HUES6 (cell line): ENCODE measurements at regions not wholly inside any gene's neighbourhood (a gene's known extent, or its start where the extent isn't known, plus 50 kb on each side); places are given as distances from the start of the nearest gene placed in this dataset.
"Not testable (repeated sequence)": the region's sequence is repeated elsewhere in the genome, so short reads cannot be mapped to it uniquely, and the experiment has no call there.

Experiments used
- H3K27ac ChIP-seq: 2 replicates; pipeline ENCODE4 v1.7.0; 2013; ENCODE audit warnings: low read depth, mild to moderate bottlenecking, low read length, inconsistent platforms
- H3K27me3 ChIP-seq: 2 replicates; pipeline ENCODE4 v1.6.1; 2013; ENCODE audit warnings: low read length; ENCODE audit not compliant: control insufficient read depth, insufficient read depth
- H3K36me3 ChIP-seq: 2 replicates; pipeline ENCODE4 v1.6.1; 2013; ENCODE audit warnings: low read length; ENCODE audit not compliant: control insufficient read depth, insufficient read depth
- H3K4me1 ChIP-seq: 2 replicates; pipeline ENCODE4 v1.6.1; 2013; ENCODE audit warnings: low read length; ENCODE audit not compliant: control insufficient read depth, insufficient read depth
- H3K4me3 ChIP-seq: 2 replicates; pipeline ENCODE4 v1.5.1; 2013; ENCODE audit warnings: low read depth, low read length
- H3K9ac ChIP-seq: one replicate; pipeline ENCODE4 v1.6.1; 2013; ENCODE audit warnings: mild to moderate bottlenecking, low read length
- H3K9me3 ChIP-seq: 2 replicates; pipeline ENCODE4 v1.6.1; 2013; ENCODE audit warnings: low read depth, low read length; ENCODE audit not compliant: control insufficient read depth, insufficient read depth

DNA sequence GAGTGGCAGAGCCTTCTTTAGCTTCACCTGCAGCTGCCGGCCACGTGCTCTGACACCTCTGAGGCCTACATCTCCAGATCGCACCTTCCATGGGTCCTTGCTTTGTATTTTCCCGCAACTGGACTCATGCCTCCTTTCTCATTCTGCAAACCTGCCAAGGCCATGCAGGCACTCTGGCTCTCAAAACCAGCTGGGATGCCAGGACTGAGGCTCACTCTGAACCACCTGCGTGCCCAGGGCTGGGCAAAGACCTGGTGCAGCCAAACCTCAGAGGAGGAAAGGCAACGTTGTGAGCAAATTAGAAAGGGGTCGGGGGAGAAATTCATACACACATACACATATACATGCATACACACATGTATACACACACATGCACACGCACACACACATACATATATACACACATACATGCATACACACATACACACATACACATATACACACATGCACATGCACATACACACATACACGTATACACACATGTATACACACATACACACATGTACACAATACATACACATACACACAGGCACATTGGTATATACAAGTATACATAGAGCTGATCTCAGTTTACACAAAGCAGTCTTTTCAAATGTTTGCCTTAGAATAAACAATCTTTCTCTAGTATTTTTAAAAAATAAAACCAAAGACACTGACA, 125.2 kb downstream of the RTP5 start:
- Histone ChIP-seq H3K9ac (no peak overlapping the region), H3K4me1 (no peaks in the 10 kb centered on the region), H3K36me3 (no peaks in the 10 kb centered on the region), H3K27ac (no peak overlapping the region), H3K4me3 (no peak overlapping the region), H3K9me3 (peaks cover 27% of the 10 kb centered on the region), H3K27me3 (no peaks in the 10 kb centered on the region)

- Histone ChIP-seq H3K27ac (no peak overlapping the region), H3K4me3 (no peak overlapping the region)
Observed at GRCh38 chr2:241996100-241996499, 126.6 kb downstream of the RTP5 start.

GRCh38 chr2:241997017-241997416, 127.5 kb downstream of the RTP5 start:
- Histone ChIP-seq H3K9me3 (peaks cover 13% of the 10 kb centered on the region; the same call in 1 of the 2 replicates), H3K4me1 (no peaks in the 10 kb centered on the region), H3K27me3 (no peaks in the 10 kb centered on the region), H3K27ac (no peak overlapping the region), H3K9ac (no peak overlapping the region), H3K4me3 (no peak overlapping the region), H3K36me3 (no peaks in the 10 kb centered on the region)

More at GRCh38 chr2:241996100-241996499, 126.6 kb downstream of the RTP5 start:
- no peak overlapping the region for H3K9ac ChIP-seq
- no peaks in the 10 kb centered on the region for H3K27me3 ChIP-seq
- no peaks in the 10 kb centered on the region for H3K36me3 ChIP-seq
- peaks cover 16% of the 10 kb centered on the region; the same call in 1 of the 2 replicates for H3K9me3 ChIP-seq
- no peaks in the 10 kb centered on the region for H3K4me1 ChIP-seq

DNA sequence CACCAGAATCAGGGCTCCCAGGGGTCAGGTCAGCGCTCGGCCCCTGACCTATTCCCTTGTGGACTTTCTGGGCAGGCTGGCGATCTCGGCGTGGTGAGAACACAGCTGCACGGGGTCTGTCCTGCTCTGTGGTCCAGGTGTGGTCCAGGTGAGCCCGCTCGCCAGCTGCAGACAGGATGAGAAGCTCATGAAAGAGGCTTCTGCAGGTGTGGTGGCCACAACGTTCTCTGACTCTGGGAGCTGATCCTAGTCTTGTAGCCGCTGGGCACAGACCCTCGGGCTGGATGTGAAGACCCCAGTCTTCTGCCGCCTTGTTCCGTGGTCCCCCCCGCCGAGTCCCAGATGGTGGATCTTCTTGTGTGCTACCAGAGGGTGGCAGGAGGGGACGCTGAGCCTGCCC, 129.7 kb downstream of the RTP5 start:
- no peaks in the 10 kb centered on the region for H3K4me1 ChIP-seq
- H3K9ac ChIP-seq = no peak overlapping the region
- H3K27me3 ChIP-seq = no peaks in the 10 kb centered on the region
- no peaks in the 10 kb centered on the region for H3K36me3 ChIP-seq
- no peak overlapping the region for H3K27ac ChIP-seq
- peaks cover 17% of the 10 kb centered on the region; the same call in 1 of the 2 replicates for H3K9me3 ChIP-seq
- H3K4me3 ChIP-seq = no peak overlapping the region

DNA sequence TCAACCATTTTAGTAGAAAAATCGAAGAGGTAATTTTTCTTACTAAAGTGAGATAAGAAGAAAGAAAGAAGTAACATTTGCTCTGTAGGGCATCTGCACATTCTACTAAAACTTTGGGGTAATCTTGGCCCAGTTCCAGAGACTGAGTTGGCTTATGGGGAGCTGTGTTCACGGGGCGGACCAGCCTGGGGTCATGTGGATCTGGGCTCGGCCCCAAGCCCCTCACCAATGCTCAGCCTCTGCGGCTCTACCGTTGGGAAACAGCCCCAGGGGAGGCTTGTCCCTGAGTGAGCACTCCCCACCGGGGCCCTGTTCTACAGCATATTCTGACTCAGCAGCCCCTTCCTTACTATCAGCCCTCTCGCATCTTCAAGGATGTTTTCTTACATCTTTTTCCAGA, 132.3 kb downstream of the RTP5 start:
- Histone ChIP-seq H3K9ac (no peak overlapping the region), H3K4me3 (no peak overlapping the region), H3K27me3 (no peaks in the 10 kb centered on the region), H3K9me3 (peaks cover 27% of the 10 kb centered on the region), H3K27ac (no peak overlapping the region; the same call in 1 of the 2 replicates), H3K4me1 (no peaks in the 10 kb centered on the region), H3K36me3 (no peaks in the 10 kb centered on the region)

DNA sequence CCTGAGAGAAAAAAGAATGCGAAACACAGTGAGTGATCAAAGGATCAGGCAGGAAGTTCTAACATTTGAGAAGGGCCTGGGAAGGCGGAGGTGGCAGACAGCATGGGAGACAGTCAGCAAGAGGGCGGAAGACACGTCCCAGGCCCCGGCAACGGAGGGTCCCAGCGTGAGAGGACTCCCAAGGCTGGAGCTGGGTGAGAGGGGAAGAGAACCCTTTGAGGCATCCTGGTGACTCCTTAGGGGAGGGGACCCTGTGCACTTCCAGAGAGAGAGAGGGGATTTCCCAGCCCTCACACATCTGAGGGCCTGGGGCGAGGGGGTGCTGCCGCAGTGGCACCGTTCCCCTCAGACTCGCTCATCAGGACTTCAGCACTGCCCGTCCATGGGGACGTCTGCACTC, 133.4 kb downstream of the RTP5 start:
- H3K9me3 ChIP-seq = peaks cover 30% of the 10 kb centered on the region

DNA sequence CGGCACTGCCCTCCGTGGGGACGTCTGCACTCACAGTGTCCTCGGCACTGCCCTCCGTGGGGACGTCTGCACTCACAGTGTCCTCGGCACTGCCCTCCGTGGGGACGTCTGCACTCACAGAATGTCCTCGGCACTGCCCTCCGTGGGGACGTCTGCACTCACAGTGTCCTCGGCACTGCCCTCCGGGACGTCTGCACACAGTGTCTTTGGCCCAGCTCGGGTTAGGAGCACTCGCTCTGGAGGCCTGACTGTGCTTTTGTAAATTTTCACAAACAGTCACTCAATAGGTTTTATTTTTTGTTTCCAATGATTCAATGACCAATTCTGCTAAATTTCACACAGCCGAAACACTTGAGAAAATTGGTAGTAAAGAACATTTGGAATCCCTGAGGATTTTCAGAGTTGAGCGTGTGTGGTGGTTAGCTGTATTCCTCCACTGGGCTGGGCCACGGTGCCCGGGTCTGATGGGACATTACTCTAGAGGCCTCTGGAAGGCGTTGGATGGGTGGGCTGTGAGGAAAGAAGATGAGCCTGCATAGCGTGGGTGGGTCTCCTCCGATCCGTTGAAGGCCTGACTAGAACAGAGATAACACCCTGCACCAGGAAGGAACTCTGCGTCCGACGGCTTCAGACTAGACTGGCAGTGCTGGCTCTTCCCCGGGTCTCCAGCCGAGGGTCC, 134.8 kb downstream of the RTP5 start:
- Histone ChIP-seq H3K9ac (no peak overlapping the region), H3K27me3 (no peaks in the 10 kb centered on the region), H3K9me3 (peaks cover 34% of the 10 kb centered on the region), H3K27ac (no peak overlapping the region), H3K4me3 (no peak overlapping the region), H3K36me3 (no peaks in the 10 kb centered on the region), H3K4me1 (no peaks in the 10 kb centered on the region)

More for the DNA sequence above, 133.4 kb downstream of the RTP5 start:
- H3K4me1 ChIP-seq = no peaks in the 10 kb centered on the region
- H3K27ac ChIP-seq = no peak overlapping the region; the same call in 1 of the 2 replicates
- H3K36me3 ChIP-seq = no peaks in the 10 kb centered on the region
- no peaks in the 10 kb centered on the region for H3K27me3 ChIP-seq
- no peak overlapping the region for H3K4me3 ChIP-seq
- no peak overlapping the region for H3K9ac ChIP-seq

GRCh38 chr2:242004902-242005230, 135.3 kb downstream of the RTP5 start:
- Histone ChIP-seq H3K9ac (no peak overlapping the region), H3K4me1 (no peaks in the 10 kb centered on the region), H3K36me3 (no peaks in the 10 kb centered on the region), H3K4me3 (no peak overlapping the region), H3K27me3 (no peaks in the 10 kb centered on the region), H3K27ac (no peak overlapping the region), H3K9me3 (peaks cover 34% of the 10 kb centered on the region)

GRCh38 chr2:242006091-242006634, 136.6 kb downstream of the RTP5 start:
- H3K36me3 ChIP-seq, H3K9ac ChIP-seq, H3K27ac ChIP-seq, H3K4me3 ChIP-seq, H3K27me3 ChIP-seq, H3K4me1 ChIP-seq: not testable (repeated sequence)
- peaks cover 42% of the 10 kb centered on the region for H3K9me3 ChIP-seq

- H3K36me3 ChIP-seq, H3K4me1 ChIP-seq, H3K27me3 ChIP-seq, H3K9ac ChIP-seq, H3K27ac ChIP-seq: not testable (repeated sequence)
- Histone ChIP-seq H3K4me3 (peak overlapping the region; percentile 1; the same call in 1 of the 2 replicates), H3K9me3 (peaks cover 48% of the 10 kb centered on the region)
Observed at GRCh38 chr2:242008908-242009307, 139.4 kb downstream of the RTP5 start.

- H3K4me1 ChIP-seq, H3K36me3 ChIP-seq, H3K27ac ChIP-seq, H3K9ac ChIP-seq, H3K27me3 ChIP-seq: not testable (repeated sequence)
- H3K4me3 ChIP-seq = 0 out of 2 replicates have a peak overlapping the region, but pooled peaks have one; percentile 23
- peaks cover 41% of the 10 kb centered on the region for H3K9me3 ChIP-seq
Observed at GRCh38 chr2:242009846-242010245, 140.3 kb downstream of the RTP5 start.
